CD4-positive, alpha-beta T cell (primary cell): ENCODE measurements at regions not wholly inside any gene's neighbourhood (a gene's known extent, or its start where the extent isn't known, plus 50 kb on each side); places are given as distances from the start of the nearest gene placed in this dataset.
A peak's percentile ranks its signal among the peaks of the same experiment; 100 is the strongest.

ENCODE experiments used
- ATAC-seq: fragments of 200-7000 bp; cut with Tn5 transposase; one replicate; pipeline ENCODE4 v1.10.0; 2022; ENCODE audit warnings: mild to moderate bottlenecking; ENCODE audit not compliant: poor library complexity
- CTCF ChIA-PET: fragments of 350-600 bp; sonication (Branson Sonifier 250); formaldehyde crosslinking; loops from one replicate; lab custom pipeline; 2021; ENCODE audit warnings: antibody characterized with exemption, inconsistent platforms; lab: Charles Lee
- POLR2A ChIA-PET: fragments of 350-600 bp; sonication (Branson Sonifier 250); formaldehyde crosslinking; loops from one replicate; lab custom pipeline; 2021; ENCODE audit warnings: antibody characterized with exemption, inconsistent platforms; lab: Charles Lee
- DNase-seq, 14 experiments: peaks; one replicate each; pipeline ENCODE4 v3.0.0-alpha.2; 2013 to 2020; ENCODE audit warnings: mixed read lengths in 2 of 14
- H3K27ac ChIP-seq, 2 donors: one replicate each; pipeline versions ENCODE4 v1.5.1 to v1.7.0; 2013; ENCODE audit warnings: low read length in 2 of 2, low read depth in 1 of 2, mild to moderate bottlenecking in 1 of 2
- H3K27me3 ChIP-seq, 2 experiments: 1 replicate in 1 of 2; 2 replicates in 1 of 2; pipeline versions ENCODE4 v1.6.1 to v1.7.0; 2013; ENCODE audit warnings: low read length in 2 of 2, control low read depth in 1 of 2, mild to moderate bottlenecking in 1 of 2, moderate library complexity in 1 of 2; ENCODE audit not compliant: insufficient read depth in 2 of 2, control insufficient read depth in 1 of 2
- H3K36me3 ChIP-seq: one replicate; pipeline ENCODE4 v1.6.1; 2013; ENCODE audit warnings: low read length, control low read depth; ENCODE audit not compliant: insufficient read depth
- H3K4me1 ChIP-seq: one replicate; pipeline ENCODE4 v1.6.1; 2013; ENCODE audit warnings: low read length, control low read depth; ENCODE audit not compliant: insufficient read depth
- H3K4me3 ChIP-seq: one replicate; pipeline ENCODE4 v1.5.1; 2013; ENCODE audit warnings: mild to moderate bottlenecking, low read length, moderate library complexity
- H3K9me3 ChIP-seq, 2 experiments: 1 replicate in 1 of 2; 2 replicates in 1 of 2; pipeline versions ENCODE4 v1.6.1 to v1.7.0; 2013; ENCODE audit warnings: low read length in 2 of 2, mild to moderate bottlenecking in 2 of 2, control low read depth in 1 of 2, moderate library complexity in 1 of 2; ENCODE audit not compliant: control insufficient read depth in 1 of 2, insufficient read depth in 1 of 2
- H3K27ac Mint-ChIP-seq: one replicate; pipeline ENCODE4 v1.8.0; 2020; ENCODE audit warnings: mixed read lengths
- H3K27me3 Mint-ChIP-seq: one replicate; pipeline ENCODE4 v1.8.0; 2021; ENCODE audit warnings: mixed read lengths
- H3K36me3 Mint-ChIP-seq: one replicate; pipeline ENCODE4 v1.8.0; 2021; ENCODE audit warnings: low read depth, mixed read lengths
- H3K4me1 Mint-ChIP-seq: one replicate; pipeline ENCODE4 v1.8.0; 2021; ENCODE audit warnings: low read depth, mixed read lengths
- H3K4me3 Mint-ChIP-seq: one replicate; pipeline ENCODE4 v1.8.0; 2020; ENCODE audit warnings: mild to moderate bottlenecking, mixed read lengths
- H3K9me3 Mint-ChIP-seq: one replicate; pipeline ENCODE4 v1.8.0; 2020; ENCODE audit warnings: mixed read lengths
- CTCF ChIP-seq: fragments of 200-600 bp; IDR thresholded peaks from one replicate; pipeline ENCODE4 v1.8.0; 2022; ENCODE audit warnings: antibody characterized with exemption, mild to moderate bottlenecking
- intact Hi-C, 2 experiments: fragments of 100-400 bp; cut with DNase I in 1 of 2; cut with micrococcal nuclease in 1 of 2; formaldehyde crosslinking; loops; one replicate each; pipeline versions ENCODE4 v1.15.1 to v1.9.0; 2023 to 2025; cut with DNase I, micrococcal nuclease

DNA sequence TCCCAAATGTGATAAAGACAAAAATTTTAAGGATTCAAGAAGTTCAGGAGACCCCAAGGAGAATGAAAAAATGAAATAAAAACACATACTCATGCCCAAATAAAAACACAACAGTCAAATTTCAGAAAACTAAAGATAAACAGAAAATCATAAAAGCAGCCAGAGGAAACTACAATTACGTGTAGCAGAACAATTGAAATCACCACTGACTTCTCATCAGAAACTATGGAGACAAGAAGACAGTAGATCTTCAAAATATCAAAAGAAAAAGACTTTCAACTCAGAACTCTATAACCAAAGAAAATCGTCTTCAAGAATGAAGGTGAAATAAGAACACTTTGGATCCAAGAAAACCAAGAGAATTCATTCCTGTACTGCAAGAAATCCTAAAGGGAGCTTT lies 54.9 kb downstream of the DIO3 start:
- Histone ChIP-seq H3K36me3 (no peaks in the 10 kb centered on the region), H3K4me1 (no peaks in the 10 kb centered on the region), H3K9me3 (no peaks in the 10 kb centered on the region), H3K4me3 (no peak overlapping the region), H3K27me3 (no peaks in the 10 kb centered on the region), H3K27ac (no peak overlapping the region)
- Mint-ChIP-seq H3K27me3 (peaks cover 26% of the 10 kb centered on the region), H3K27ac (no peak overlapping the region), H3K4me3 (no peak overlapping the region), H3K36me3 (no peaks in the 10 kb centered on the region), H3K4me1 (no peaks in the 10 kb centered on the region), H3K9me3 (peaks cover 2% of the 10 kb centered on the region)
- DNase-seq (no peak), ATAC-seq (no peak)
- TF ChIP-seq CTCF: no peak
- intact Hi-C loops: no loop called here
- POLR2A ChIA-PET: no interaction called here
- CTCF ChIA-PET: no interaction called here

GRCh38 chr14:101619484-101619883 lies 58.2 kb downstream of the DIO3 start:
- Histone ChIP-seq H3K4me1 (no peaks in the 10 kb centered on the region), H3K27me3 (no peaks in the 10 kb centered on the region), H3K4me3 (no peak overlapping the region), H3K9me3 (no peaks in the 10 kb centered on the region), H3K36me3 (no peaks in the 10 kb centered on the region), H3K27ac (no peak overlapping the region)
- ATAC-seq: no peak
- H3K27ac Mint-ChIP-seq: no peak overlapping the region
- no peak for TF ChIP-seq CTCF
- H3K4me3 Mint-ChIP-seq: no peak overlapping the region
- POLR2A ChIA-PET: no interaction called here
- CTCF ChIA-PET: no interaction called here
- peaks cover 2% of the 10 kb centered on the region for H3K9me3 Mint-ChIP-seq
- intact Hi-C loops: no loop called here
- H3K36me3 Mint-ChIP-seq: no peaks in the 10 kb centered on the region
- DNase-seq: no peak
- peaks cover 2% of the 10 kb centered on the region for H3K27me3 Mint-ChIP-seq
- H3K4me1 Mint-ChIP-seq: no peaks in the 10 kb centered on the region

- H3K36me3 ChIP-seq: no peaks in the 10 kb centered on the region
- POLR2A ChIA-PET: no interaction called here
Measured at GRCh38 chr14:101620031-101620788, 58.9 kb downstream of the DIO3 start.

More at GRCh38 chr14:101620031-101620788, 58.9 kb downstream of the DIO3 start:
- H3K9me3 Mint-ChIP-seq: peaks cover 2% of the 10 kb centered on the region
- TF ChIP-seq CTCF: no peak
- no peak for ATAC-seq
- H3K36me3 Mint-ChIP-seq: no peaks in the 10 kb centered on the region
- H3K4me1 Mint-ChIP-seq: no peaks in the 10 kb centered on the region
- intact Hi-C loops: loop anchor here in 1 of 2 experiments (10.0 kb wide), 1 partner anchor 1095 kb away; no protein-coding TSS in a partner anchor
- Histone ChIP-seq H3K9me3 (no peaks in the 10 kb centered on the region), H3K27ac (no peak overlapping the region), H3K4me1 (no peaks in the 10 kb centered on the region), H3K4me3 (no peak overlapping the region), H3K27me3 (no peaks in the 10 kb centered on the region)
- no peaks in the 10 kb centered on the region for H3K27me3 Mint-ChIP-seq
- DNase-seq: peak in 1 of 14 experiments; percentile 8
- CTCF ChIA-PET: no interaction called here
- H3K4me3 Mint-ChIP-seq: no peak overlapping the region
- H3K27ac Mint-ChIP-seq: no peak overlapping the region
